ENCODE measurements at regions not wholly inside any gene's neighbourhood (a gene's known extent, or its start where the extent isn't known, plus 50 kb on each side); places are given as distances from the start of the nearest gene placed in this dataset.

GRCh38 chr1:224860488-224861338 is 68.8 kb upstream of the DNAH14 start:
- Histone ChIP-seq H3K4me3 (ENCODE audit: low read depth in 1 of 5, low read length in 5 of 5) (no peak overlapping the region), H3K4me1 (ENCODE audit: control insufficient read depth in 5 of 5, insufficient read depth in 5 of 5, low read length in 5 of 5) (no peaks in the 10 kb centered on the region), H3K9me3 (ENCODE audit: control insufficient read depth in 5 of 5, low read length in 5 of 5) (peaks cover 0 to 3% (median 0%) of the 10 kb centered on the region in 5 donors), H3K27ac (ENCODE audit: low read depth, low read length) (no peak overlapping the region), H3K36me3 (ENCODE audit: control insufficient read depth in 5 of 5, insufficient read depth in 5 of 5, low read length in 5 of 5) (no peaks in the 10 kb centered on the region), H3K9ac (ENCODE audit: low read length in 5 of 5) (no peak overlapping the region), H3K27me3 (ENCODE audit: control insufficient read depth in 5 of 5, insufficient read depth in 4 of 5, low read length in 5 of 5) (peaks cover 0 to 3% (median 0%) of the 10 kb centered on the region in 5 donors)

GRCh38 chr1:224861339-224861716 is 68.1 kb upstream of the DNAH14 start:
- Histone ChIP-seq H3K36me3 (ENCODE audit: control insufficient read depth in 5 of 5, insufficient read depth in 5 of 5, low read length in 5 of 5) (no peaks in the 10 kb centered on the region), H3K27ac (ENCODE audit: low read depth, low read length) (no peak overlapping the region), H3K4me1 (ENCODE audit: control insufficient read depth in 5 of 5, insufficient read depth in 5 of 5, low read length in 5 of 5) (no peaks in the 10 kb centered on the region), H3K4me3 (ENCODE audit: low read depth in 1 of 5, low read length in 5 of 5) (no peak overlapping the region), H3K9ac (ENCODE audit: low read length in 5 of 5) (no peak overlapping the region), H3K9me3 (ENCODE audit: control insufficient read depth in 5 of 5, low read length in 5 of 5) (peaks cover 0 to 9% (median 5%) of the 10 kb centered on the region in 5 donors), H3K27me3 (ENCODE audit: control insufficient read depth in 5 of 5, insufficient read depth in 4 of 5, low read length in 5 of 5) (peaks cover 0 to 3% (median 0%) of the 10 kb centered on the region in 5 donors)

GRCh38 chr1:224863486-224863885 is 66.0 kb upstream of the DNAH14 start:
- H3K9me3 ChIP-seq (ENCODE audit: control insufficient read depth in 5 of 5, low read length in 5 of 5): peaks cover 0 to 19% (median 6%) of the 10 kb centered on the region in 5 donors

GRCh38 chr1:224864006-224864405 is 65.5 kb upstream of the DNAH14 start:
- no peak overlapping the region for H3K27ac ChIP-seq (ENCODE audit: low read depth, low read length)
- H3K4me3 ChIP-seq (ENCODE audit: low read depth in 1 of 5, low read length in 5 of 5): no peak overlapping the region

More at GRCh38 chr1:224863486-224863885, 66.0 kb upstream of the DNAH14 start:
- Histone ChIP-seq H3K4me1 (ENCODE audit: control insufficient read depth in 5 of 5, insufficient read depth in 5 of 5, low read length in 5 of 5) (no peaks in the 10 kb centered on the region), H3K27ac (ENCODE audit: low read depth, low read length) (no peak overlapping the region), H3K36me3 (ENCODE audit: control insufficient read depth in 5 of 5, insufficient read depth in 5 of 5, low read length in 5 of 5) (no peaks in the 10 kb centered on the region), H3K9ac (ENCODE audit: low read length in 5 of 5) (no peak overlapping the region), H3K4me3 (ENCODE audit: low read depth in 1 of 5, low read length in 5 of 5) (no peak overlapping the region), H3K27me3 (ENCODE audit: control insufficient read depth in 5 of 5, insufficient read depth in 4 of 5, low read length in 5 of 5) (peaks cover 0 to 3% (median 0%) of the 10 kb centered on the region in 5 donors)

GRCh38 chr1:224865510-224865909 is 64.0 kb upstream of the DNAH14 start:
- H3K9ac ChIP-seq (ENCODE audit: low read length in 5 of 5): no peak overlapping the region
- H3K27ac ChIP-seq (ENCODE audit: low read depth, low read length): no peak overlapping the region

More at GRCh38 chr1:224864006-224864405, 65.5 kb upstream of the DNAH14 start:
- Histone ChIP-seq H3K27me3 (ENCODE audit: control insufficient read depth in 5 of 5, insufficient read depth in 4 of 5, low read length in 5 of 5) (peaks cover 0 to 3% (median 0%) of the 10 kb centered on the region in 5 donors), H3K36me3 (ENCODE audit: control insufficient read depth in 5 of 5, insufficient read depth in 5 of 5, low read length in 5 of 5) (no peaks in the 10 kb centered on the region), H3K4me1 (ENCODE audit: control insufficient read depth in 5 of 5, insufficient read depth in 5 of 5, low read length in 5 of 5) (no peaks in the 10 kb centered on the region), H3K9ac (ENCODE audit: low read length in 5 of 5) (no peak overlapping the region), H3K9me3 (ENCODE audit: control insufficient read depth in 5 of 5, low read length in 5 of 5) (peaks cover 0 to 19% (median 6%) of the 10 kb centered on the region in 5 donors)

GRCh38 chr1:224866940-224867339 is 62.5 kb upstream of the DNAH14 start:
- H3K27ac ChIP-seq (ENCODE audit: low read depth, low read length): no peak overlapping the region
- peaks cover 0 to 19% (median 6%) of the 10 kb centered on the region in 5 donors for H3K9me3 ChIP-seq (ENCODE audit: control insufficient read depth in 5 of 5, low read length in 5 of 5)
- no peaks in the 10 kb centered on the region for H3K4me1 ChIP-seq (ENCODE audit: control insufficient read depth in 5 of 5, insufficient read depth in 5 of 5, low read length in 5 of 5)
- no peak overlapping the region for H3K4me3 ChIP-seq (ENCODE audit: low read depth in 1 of 5, low read length in 5 of 5)
- peaks cover 0 to 3% (median 0%) of the 10 kb centered on the region in 5 donors for H3K27me3 ChIP-seq (ENCODE audit: control insufficient read depth in 5 of 5, insufficient read depth in 4 of 5, low read length in 5 of 5)
- H3K36me3 ChIP-seq (ENCODE audit: control insufficient read depth in 5 of 5, insufficient read depth in 5 of 5, low read length in 5 of 5): no peaks in the 10 kb centered on the region
- no peak overlapping the region for H3K9ac ChIP-seq (ENCODE audit: low read length in 5 of 5)

More at GRCh38 chr1:224865510-224865909, 64.0 kb upstream of the DNAH14 start:
- no peak overlapping the region for H3K4me3 ChIP-seq (ENCODE audit: low read depth in 1 of 5, low read length in 5 of 5)
- H3K4me1 ChIP-seq (ENCODE audit: control insufficient read depth in 5 of 5, insufficient read depth in 5 of 5, low read length in 5 of 5): no peaks in the 10 kb centered on the region
- peaks cover 0 to 19% (median 6%) of the 10 kb centered on the region in 5 donors for H3K9me3 ChIP-seq (ENCODE audit: control insufficient read depth in 5 of 5, low read length in 5 of 5)
- H3K36me3 ChIP-seq (ENCODE audit: control insufficient read depth in 5 of 5, insufficient read depth in 5 of 5, low read length in 5 of 5): no peaks in the 10 kb centered on the region
- H3K27me3 ChIP-seq (ENCODE audit: control insufficient read depth in 5 of 5, insufficient read depth in 4 of 5, low read length in 5 of 5): peaks cover 0 to 3% (median 0%) of the 10 kb centered on the region in 5 donors

- Histone ChIP-seq H3K36me3 (ENCODE audit: control insufficient read depth in 5 of 5, insufficient read depth in 5 of 5, low read length in 5 of 5) (no peaks in the 10 kb centered on the region), H3K27me3 (ENCODE audit: control insufficient read depth in 5 of 5, insufficient read depth in 4 of 5, low read length in 5 of 5) (peaks cover 0 to 3% (median 0%) of the 10 kb centered on the region in 5 donors), H3K27ac (ENCODE audit: low read depth, low read length) (no peak overlapping the region), H3K4me1 (ENCODE audit: control insufficient read depth in 5 of 5, insufficient read depth in 5 of 5, low read length in 5 of 5) (no peaks in the 10 kb centered on the region), H3K4me3 (ENCODE audit: low read depth in 1 of 5, low read length in 5 of 5) (no peak overlapping the region), H3K9ac (ENCODE audit: low read length in 5 of 5) (no peak overlapping the region), H3K9me3 (ENCODE audit: control insufficient read depth in 5 of 5, low read length in 5 of 5) (peaks cover 0 to 19% (median 6%) of the 10 kb centered on the region in 5 donors)
Observed at GRCh38 chr1:224867715-224868114, 61.8 kb upstream of the DNAH14 start.

GRCh38 chr1:224872832-224873433 is 56.5 kb upstream of the DNAH14 start:
- Histone ChIP-seq H3K4me1 (ENCODE audit: control insufficient read depth in 5 of 5, insufficient read depth in 5 of 5, low read length in 5 of 5) (peaks cover 0 to 5% (median 0%) of the 10 kb centered on the region in 5 donors), H3K36me3 (ENCODE audit: control insufficient read depth in 5 of 5, insufficient read depth in 5 of 5, low read length in 5 of 5) (no peaks in the 10 kb centered on the region), H3K27me3 (ENCODE audit: control insufficient read depth in 5 of 5, insufficient read depth in 4 of 5, low read length in 5 of 5) (peaks cover 0 to 7% (median under 1%) of the 10 kb centered on the region in 5 donors), H3K9me3 (ENCODE audit: control insufficient read depth in 5 of 5, low read length in 5 of 5) (no peaks in the 10 kb centered on the region), H3K9ac (ENCODE audit: low read length in 5 of 5) (no peak overlapping the region), H3K27ac (ENCODE audit: low read depth, low read length) (no peak overlapping the region), H3K4me3 (ENCODE audit: low read depth in 1 of 5, low read length in 5 of 5) (no peak overlapping the region)

GRCh38 chr1:224873434-224874369 is 55.8 kb upstream of the DNAH14 start:
- H3K4me3 ChIP-seq (ENCODE audit: low read depth in 1 of 5, low read length in 5 of 5): no peak overlapping the region
- no peaks in the 10 kb centered on the region for H3K9me3 ChIP-seq (ENCODE audit: control insufficient read depth in 5 of 5, low read length in 5 of 5)
- no peak overlapping the region for H3K9ac ChIP-seq (ENCODE audit: low read length in 5 of 5)
- no peak overlapping the region for H3K27ac ChIP-seq (ENCODE audit: low read depth, low read length)
- no peaks in the 10 kb centered on the region for H3K36me3 ChIP-seq (ENCODE audit: control insufficient read depth in 5 of 5, insufficient read depth in 5 of 5, low read length in 5 of 5)
- peaks cover 0 to 13% (median 3%) of the 10 kb centered on the region in 5 donors for H3K27me3 ChIP-seq (ENCODE audit: control insufficient read depth in 5 of 5, insufficient read depth in 4 of 5, low read length in 5 of 5)
- peaks cover 0 to 5% (median 0%) of the 10 kb centered on the region in 5 donors for H3K4me1 ChIP-seq (ENCODE audit: control insufficient read depth in 5 of 5, insufficient read depth in 5 of 5, low read length in 5 of 5)

All from subcutaneous abdominal adipose tissue (tissue), 5 donors.